Testis (tissue), 2 donors: ENCODE measurements at regions not wholly inside any gene's neighbourhood (a gene's known extent, or its start where the extent isn't known, plus 50 kb on each side); places are given as distances from the start of the nearest gene placed in this dataset.

ENCODE experiments used
- POLR2A ChIP-seq: fragments of 450-650 bp; IDR thresholded peaks from one replicate; pipeline ENCODE4 v1.6.1; 2017; ENCODE audit warnings: antibody characterized with exemption, mild to moderate bottlenecking, moderate library complexity
- TF ChIP-seq, protein P1 (sequence below), 3 experiments: fragments of 450-650 bp in 2 of 3; fragments of 200-600 bp in 1 of 3; sonication (generic) in 1 of 3; IDR thresholded peaks; one replicate each; pipeline ENCODE4 v1.5.1; 2016 to 2019; ENCODE audit warnings: antibody characterized with exemption in 3 of 3, mild to moderate bottlenecking in 2 of 3, moderate library complexity in 1 of 3

DNA sequence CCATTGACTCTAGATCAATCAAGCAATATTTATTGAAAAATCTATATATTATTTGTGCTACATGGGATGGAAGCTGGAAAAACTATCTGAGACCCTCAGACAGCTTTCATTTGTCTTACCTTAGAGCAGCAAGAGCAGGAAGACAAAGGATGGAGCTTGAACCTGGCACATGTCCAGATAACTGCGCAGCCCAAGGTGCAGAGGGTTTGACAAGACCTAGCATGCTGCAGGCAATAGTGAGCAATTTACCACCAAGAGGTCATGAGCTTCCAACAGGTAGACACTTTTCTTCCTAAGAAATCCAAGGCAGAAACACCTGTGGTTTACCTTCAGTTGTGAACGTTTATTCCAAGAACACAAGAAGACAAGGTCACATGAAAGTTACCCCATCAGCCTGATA, 214.7 kb upstream of the NECTIN3 start:
- TF ChIP-seq, protein P1, sequence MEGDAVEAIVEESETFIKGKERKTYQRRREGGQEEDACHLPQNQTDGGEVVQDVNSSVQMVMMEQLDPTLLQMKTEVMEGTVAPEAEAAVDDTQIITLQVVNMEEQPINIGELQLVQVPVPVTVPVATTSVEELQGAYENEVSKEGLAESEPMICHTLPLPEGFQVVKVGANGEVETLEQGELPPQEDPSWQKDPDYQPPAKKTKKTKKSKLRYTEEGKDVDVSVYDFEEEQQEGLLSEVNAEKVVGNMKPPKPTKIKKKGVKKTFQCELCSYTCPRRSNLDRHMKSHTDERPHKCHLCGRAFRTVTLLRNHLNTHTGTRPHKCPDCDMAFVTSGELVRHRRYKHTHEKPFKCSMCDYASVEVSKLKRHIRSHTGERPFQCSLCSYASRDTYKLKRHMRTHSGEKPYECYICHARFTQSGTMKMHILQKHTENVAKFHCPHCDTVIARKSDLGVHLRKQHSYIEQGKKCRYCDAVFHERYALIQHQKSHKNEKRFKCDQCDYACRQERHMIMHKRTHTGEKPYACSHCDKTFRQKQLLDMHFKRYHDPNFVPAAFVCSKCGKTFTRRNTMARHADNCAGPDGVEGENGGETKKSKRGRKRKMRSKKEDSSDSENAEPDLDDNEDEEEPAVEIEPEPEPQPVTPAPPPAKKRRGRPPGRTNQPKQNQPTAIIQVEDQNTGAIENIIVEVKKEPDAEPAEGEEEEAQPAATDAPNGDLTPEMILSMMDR (IDR thresholded peaks at IDR 0.05) = no peak
- no peak for TF ChIP-seq POLR2A
